GM12874 (cell line): ENCODE measurements at regions not wholly inside any gene's neighbourhood (a gene's known extent, or its start where the extent isn't known, plus 50 kb on each side); places are given as distances from the start of the nearest gene placed in this dataset.

Experiments used
- TF ChIP-seq, protein P1 (sequence below): IDR thresholded peaks from 2 replicates; pipeline ENCODE4 v1.5.1; 2011; ENCODE audit warnings: low read depth, mild to moderate bottlenecking, control low read depth, low read length, moderate library complexity; ENCODE audit not compliant: insufficient read depth

DNA sequence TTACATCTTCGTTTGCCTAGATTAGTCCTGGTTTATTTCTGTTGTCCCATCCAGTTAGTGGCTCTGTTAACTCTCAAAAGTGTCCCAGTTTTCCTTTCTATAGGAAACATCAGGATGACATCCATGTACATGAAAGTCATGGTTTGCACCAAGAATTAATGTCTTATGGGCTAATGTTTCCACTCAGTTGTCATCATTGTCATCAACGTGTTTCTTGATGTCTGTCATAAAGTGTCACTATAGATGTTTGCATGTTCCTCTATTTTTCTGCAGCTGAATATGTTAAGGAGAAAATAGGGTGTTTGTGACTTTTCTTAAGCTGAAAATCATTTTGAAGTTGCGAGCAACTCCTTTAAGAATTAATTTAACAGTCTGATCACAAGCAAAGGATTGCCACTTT, 567.0 kb downstream of the TMEM114 start:
- TF ChIP-seq, protein P1, sequence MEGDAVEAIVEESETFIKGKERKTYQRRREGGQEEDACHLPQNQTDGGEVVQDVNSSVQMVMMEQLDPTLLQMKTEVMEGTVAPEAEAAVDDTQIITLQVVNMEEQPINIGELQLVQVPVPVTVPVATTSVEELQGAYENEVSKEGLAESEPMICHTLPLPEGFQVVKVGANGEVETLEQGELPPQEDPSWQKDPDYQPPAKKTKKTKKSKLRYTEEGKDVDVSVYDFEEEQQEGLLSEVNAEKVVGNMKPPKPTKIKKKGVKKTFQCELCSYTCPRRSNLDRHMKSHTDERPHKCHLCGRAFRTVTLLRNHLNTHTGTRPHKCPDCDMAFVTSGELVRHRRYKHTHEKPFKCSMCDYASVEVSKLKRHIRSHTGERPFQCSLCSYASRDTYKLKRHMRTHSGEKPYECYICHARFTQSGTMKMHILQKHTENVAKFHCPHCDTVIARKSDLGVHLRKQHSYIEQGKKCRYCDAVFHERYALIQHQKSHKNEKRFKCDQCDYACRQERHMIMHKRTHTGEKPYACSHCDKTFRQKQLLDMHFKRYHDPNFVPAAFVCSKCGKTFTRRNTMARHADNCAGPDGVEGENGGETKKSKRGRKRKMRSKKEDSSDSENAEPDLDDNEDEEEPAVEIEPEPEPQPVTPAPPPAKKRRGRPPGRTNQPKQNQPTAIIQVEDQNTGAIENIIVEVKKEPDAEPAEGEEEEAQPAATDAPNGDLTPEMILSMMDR, result no peak

DNA sequence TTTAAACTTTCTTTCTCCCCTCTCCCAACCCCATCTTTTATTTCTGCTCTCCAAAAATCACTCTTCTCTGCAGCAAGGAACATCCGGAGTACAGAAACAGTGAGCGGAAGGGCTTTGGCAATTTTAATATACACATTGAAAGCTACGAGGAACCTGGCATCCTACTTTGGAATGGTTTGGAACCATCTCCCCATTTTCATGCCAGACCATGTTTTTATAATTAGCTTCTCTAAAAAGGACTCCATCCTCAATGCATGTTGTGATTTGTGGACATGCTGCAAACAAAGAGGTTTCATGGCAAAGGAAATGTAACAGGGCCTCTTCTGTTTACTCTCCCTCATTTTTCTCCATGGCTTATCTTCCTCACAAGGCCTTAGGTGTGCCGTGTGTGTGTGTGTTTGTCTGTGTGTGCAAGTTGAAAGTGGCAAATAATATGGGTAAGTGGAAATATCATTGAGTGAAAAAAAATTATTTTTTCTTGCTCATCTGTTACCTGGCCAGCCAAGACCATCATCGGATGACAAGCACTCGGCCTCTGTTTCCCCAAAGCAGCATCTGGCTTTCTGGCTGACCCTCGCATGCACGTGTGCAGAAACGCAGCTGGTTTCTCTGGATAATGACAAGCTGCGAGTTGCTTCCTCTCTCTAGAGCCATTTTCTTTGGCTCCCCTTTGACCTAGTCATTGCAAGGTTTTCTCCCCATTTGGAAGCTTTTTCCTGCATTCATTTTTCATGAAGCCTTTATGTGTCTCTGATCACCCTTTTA, 585.0 kb downstream of the TMEM114 start:
- TF ChIP-seq, protein P1, result no peak

DNA sequence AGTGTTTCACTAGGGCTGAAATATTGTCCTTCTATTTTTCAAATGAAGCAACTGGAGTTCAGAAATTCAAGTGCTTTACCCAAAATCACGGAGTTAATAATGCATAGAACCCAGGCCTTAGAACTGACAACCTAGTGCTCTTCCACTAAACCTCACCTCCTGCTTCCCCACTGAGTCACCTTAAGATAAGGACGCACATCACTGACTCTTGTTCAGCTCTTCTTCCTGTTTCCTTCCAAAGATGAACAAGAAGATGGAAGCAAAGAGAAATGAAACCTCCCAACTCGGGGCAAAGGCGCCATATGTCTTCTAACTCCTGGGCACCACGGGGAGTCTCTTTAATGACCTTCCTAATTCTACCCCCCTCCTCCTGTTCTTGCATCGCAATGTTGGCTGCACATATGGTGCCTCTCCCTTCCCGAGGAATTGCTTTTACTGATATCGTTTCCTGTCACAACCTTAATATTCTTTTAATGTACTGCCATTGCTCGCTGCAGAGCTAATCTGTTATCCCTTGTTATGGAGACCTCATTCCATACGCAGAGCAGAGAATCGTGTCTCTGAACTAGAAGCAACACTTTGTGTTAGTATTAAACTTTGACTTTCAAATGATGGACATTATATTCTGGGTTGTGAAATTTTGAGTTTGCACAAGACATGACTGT, 591.4 kb downstream of the TMEM114 start:
- TF ChIP-seq, protein P1, result no peak

DNA sequence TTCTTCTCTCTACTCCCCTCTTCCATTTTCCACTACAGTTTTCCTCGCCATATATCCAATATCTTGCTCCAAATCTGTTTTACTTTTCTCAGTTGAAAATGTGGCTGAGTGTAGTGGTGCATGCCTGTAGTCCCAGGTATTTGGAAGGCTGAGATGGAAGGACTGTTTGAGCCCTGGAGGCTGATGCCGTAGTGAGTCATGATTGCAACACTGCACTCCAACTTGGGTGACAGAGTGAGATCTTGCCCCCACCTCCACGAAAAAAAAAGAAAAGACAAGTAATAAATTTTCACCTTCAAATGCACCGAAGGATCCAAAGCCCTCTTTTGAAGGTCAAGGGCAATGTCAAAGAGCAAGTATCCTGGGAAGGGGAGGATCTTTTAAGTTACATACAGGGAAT, 592.3 kb downstream of the TMEM114 start:
- TF ChIP-seq, protein P1, result no peak

DNA sequence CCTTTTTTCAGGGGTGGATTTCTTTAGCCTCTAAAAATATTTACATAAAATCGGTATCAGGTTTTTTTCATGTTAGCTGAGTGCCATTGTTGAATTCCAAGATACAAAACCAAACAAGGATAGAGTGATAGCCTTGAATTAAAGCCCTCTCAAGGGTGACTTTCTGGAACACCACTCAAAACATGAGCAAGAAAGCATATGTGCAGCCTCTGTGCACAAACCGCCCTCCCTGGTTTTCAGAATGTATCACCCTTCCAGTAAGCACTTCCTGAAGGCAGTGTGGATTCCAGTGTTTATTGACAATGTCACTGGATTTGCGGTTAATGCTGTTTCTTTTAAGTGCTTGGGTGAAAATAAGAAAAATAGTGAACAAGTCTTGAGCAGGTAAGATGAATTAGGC, 597.7 kb downstream of the TMEM114 start:
- TF ChIP-seq, protein P1, result no peak

DNA sequence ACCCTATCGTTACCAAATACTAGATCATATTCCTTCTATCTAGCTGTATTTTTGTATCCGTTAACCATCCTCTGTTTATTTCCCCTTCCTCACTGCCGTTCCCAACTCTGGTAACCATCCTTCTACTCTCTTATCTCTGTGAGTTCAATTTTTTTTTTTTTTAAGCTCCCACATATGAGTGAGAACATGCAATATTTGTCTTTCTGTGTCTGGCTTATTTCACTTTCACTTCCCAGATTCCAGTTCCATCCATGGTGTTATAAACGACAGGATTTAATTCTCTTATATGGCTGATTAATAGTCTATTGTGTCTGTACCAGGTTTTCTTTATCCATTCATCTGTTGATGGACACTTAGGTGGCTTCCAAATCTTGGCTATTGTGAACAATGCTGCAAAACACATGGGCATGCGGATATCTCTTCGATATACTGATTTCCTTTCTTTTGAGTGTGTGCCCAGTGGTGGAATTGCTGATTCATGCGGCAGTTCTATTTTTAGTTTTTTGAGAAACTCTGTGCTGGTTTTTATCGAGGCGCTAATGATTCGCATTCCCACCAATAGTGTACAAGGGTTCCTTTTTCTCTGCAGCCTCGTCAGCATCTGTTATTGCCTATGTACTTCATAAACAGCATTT, 599.6 kb downstream of the TMEM114 start:
- TF ChIP-seq, protein P1, result no peak

DNA sequence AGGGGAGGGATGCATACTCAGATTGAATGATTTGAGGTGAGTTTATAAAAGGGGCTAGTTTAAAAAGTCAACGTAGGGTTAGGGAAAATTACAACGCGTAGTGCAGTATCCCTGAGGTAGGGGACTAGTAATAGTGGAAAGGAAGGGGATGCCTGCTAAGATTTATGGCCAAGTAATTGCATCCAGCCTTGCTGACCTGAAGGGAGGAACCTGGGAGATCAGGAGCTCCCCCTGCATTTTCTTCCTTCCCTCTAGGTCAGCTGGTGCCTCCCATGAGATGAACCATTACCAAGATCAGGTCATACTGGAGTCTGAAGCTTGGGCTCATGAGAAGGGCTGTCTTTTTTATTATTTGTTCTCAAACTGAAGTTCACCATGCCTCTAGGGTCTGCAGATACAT, 606.6 kb downstream of the TMEM114 start:
- TF ChIP-seq, protein P1, result no peak
